Fibroblast of peridontal ligament (primary cell): ENCODE measurements at regions not wholly inside any gene's neighbourhood (a gene's known extent, or its start where the extent isn't known, plus 50 kb on each side); places are given as distances from the start of the nearest gene placed in this dataset.

ENCODE experiments used
- DNase-seq: peaks from one replicate; pipeline ENCODE4 v3.0.0-alpha.2; 2010; ENCODE audit errors: extremely low read depth

- no peak for DNase-seq
Observed at GRCh38 chr3:157810924-157811718, 295.1 kb downstream of the SHOX2 start.

- DNase-seq, result peak; percentile 61
Observed at GRCh38 chr3:157807280-157807679, 298.9 kb downstream of the SHOX2 start.

- no peak for DNase-seq
Observed at GRCh38 chr3:157805538-157805937, 300.7 kb downstream of the SHOX2 start.

- DNase-seq, result peak; percentile 72
Observed at GRCh38 chr3:157794771-157795170, 291.6 kb upstream of the VEPH1 start.

GRCh38 chr3:157793745-157794144 lies 290.5 kb upstream of the VEPH1 start:
- DNase-seq, result peak; percentile 48

GRCh38 chr3:157789162-157789561 lies 285.9 kb upstream of the VEPH1 start:
- DNase-seq, result no peak

GRCh38 chr3:157786618-157787017 lies 283.4 kb upstream of the VEPH1 start:
- no peak for DNase-seq

DNA sequence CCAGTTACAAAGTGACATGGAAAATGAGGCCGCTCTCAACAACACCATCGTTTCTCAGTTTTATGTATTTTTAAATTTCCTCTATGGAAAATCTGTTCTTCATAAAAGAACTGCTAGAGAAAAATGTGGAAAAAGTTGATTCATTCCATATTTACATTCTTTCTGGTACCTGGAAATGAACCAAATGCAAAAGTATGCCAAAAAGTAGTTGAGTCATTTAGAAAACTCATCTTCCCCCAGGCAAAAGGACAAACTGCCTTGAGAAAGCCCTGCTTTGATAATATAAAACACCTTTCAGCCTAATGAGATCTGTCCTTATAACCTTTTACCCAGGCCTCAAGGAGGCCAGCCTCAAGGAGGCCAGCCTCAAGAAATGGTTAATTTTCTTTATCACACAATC lies 283.0 kb upstream of the VEPH1 start:
- peak; percentile 98 for DNase-seq

GRCh38 chr3:157785102-157785826 lies 282.0 kb upstream of the VEPH1 start:
- peak; percentile 85 for DNase-seq

- peak; percentile 30 for DNase-seq
Observed at GRCh38 chr3:157782236-157782635, 279.0 kb upstream of the VEPH1 start.

DNA sequence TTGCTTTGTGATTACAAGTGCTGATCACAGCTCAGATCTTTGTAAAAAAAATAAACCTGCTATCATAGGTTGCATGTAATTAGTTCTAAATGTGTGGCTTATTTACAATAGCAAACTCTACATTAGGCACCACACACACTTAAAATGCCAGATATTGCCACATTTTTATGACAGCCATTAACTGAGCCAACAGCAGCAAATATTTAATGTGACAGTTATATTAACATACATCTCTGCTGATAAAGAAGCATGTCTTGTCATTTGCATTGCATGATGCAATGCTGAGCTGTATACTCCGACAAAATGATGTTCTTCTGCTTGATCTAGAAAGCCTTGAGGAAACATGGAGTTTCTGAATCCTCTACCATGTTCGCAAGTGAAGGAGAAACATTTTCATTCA lies 273.6 kb upstream of the VEPH1 start:
- no peak for DNase-seq

DNA sequence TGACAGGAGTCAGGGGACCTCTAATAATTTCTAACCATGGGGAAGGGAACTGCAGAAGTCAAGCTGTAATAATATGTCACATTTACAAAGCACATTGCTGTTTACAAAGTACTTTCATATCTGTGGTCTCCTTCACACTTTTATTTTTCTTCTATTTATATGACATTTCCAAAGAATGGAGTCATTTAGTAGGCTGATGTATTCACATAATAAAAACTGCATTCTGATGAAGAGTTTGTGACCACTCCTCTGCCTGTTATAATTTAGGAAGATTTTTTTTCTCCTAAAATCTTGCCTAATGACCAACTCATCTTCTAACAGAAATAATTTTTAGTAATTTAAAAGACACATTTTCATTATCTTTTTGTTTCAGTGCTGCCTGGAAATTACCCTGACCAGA lies 272.2 kb upstream of the VEPH1 start:
- DNase-seq, result no peak

- DNase-seq, result peak; percentile 24
Observed at GRCh38 chr3:157769378-157769777, 266.2 kb upstream of the VEPH1 start.

DNA sequence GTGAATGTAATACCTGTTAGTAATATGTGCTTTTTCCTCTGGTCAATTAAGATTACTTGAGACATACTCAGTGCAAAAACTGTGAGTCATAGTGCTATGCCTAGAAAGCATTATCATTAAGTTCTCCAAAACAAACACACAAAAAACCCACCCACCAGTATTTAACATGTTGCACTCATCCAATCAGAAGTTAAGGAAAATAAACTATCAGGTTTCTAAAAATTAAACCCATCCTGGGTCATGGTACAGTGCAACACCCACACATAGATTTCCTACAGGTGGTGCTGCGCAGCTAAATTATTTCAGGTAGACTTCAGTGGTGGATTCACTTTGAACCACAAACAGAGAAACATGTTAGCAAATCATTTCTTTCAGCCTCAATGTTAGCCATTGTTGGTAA lies 264.4 kb upstream of the VEPH1 start:
- DNase-seq, result peak; percentile 18

- DNase-seq, result no peak
Observed at GRCh38 chr3:157763644-157764043, 260.4 kb upstream of the VEPH1 start.

GRCh38 chr3:157759311-157759710 lies 256.1 kb upstream of the VEPH1 start:
- no peak for DNase-seq

- no peak for DNase-seq
Observed at GRCh38 chr3:157755233-157755632, 252.0 kb upstream of the VEPH1 start.

DNA sequence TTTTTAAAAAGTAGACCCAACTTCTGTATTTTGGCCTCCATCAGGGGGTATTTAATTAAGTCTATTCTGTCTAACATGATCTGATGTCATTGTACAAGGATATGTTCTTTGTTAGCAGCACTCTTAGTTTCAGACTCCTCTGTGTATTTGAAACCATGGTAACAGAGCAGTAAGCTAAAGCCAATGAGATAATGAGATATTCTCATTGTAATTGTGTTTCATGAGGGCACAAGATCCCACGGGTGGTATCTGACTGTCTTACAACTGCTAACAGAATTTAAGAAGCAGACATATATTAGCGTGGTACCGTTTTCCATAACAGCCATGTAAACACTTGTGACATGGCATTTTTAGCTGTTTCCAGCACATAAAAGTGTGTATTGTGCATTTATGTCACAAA lies 251.2 kb upstream of the VEPH1 start:
- DNase-seq, result peak; percentile 23

DNA sequence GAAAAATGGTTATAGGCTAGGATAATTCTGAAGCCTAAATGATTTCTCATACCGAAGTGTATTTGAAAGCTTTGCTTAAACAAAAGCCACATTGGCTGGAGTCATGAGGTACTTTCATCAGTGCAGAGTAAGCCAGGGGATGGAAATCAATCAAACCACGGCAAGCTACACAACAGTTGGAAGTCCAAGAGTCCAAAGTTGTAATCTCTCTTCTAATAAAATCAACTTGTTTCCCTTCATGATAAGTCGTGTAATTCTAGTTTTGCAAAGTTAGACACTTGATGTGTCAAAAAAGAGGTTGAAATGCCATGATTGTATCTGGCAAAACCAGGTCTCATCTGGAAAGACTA lies 250.5 kb upstream of the VEPH1 start:
- DNase-seq, result no peak

DNA sequence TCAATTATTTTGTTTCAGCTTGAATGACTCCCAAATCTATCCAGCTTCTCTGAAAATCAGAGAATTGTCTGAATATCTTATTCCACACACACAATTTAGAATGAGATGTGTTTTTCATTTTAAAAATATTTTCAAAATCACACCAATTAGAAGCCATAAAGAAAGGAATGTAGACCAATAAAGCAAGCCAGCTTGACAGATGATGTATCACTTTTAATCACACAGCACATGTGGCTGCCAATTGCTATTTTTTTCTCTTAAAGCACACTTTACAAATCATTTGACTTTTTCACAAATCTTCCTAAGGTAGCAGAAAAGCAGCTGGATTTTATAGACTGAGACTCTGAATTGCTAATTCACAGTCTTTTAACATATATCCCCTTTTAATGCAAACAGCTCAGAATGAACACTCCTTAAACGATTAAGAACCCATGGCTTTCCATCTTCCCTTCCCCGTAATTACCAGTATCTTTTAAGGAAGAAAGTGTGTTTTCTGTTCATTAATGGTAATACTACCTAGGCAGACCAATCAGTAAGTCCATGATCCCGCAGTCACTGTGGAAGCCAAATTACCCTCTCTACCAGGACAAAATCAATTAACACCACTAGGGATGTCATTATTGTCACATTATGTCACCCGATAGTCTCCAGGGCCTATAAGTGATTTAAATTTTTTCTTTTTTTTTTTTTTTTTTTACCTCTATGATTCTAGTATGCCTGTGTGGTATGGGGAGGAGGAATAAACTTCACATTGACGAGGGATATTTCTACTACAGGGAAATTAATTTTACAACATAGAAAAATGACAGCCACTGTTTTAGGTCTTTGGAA lies 250.0 kb upstream of the VEPH1 start:
- DNase-seq, result no peak

- no peak for DNase-seq
Observed at GRCh38 chr3:157752554-157752953, 249.3 kb upstream of the VEPH1 start.

GRCh38 chr3:157751386-157751785 lies 248.2 kb upstream of the VEPH1 start:
- no peak for DNase-seq

DNA sequence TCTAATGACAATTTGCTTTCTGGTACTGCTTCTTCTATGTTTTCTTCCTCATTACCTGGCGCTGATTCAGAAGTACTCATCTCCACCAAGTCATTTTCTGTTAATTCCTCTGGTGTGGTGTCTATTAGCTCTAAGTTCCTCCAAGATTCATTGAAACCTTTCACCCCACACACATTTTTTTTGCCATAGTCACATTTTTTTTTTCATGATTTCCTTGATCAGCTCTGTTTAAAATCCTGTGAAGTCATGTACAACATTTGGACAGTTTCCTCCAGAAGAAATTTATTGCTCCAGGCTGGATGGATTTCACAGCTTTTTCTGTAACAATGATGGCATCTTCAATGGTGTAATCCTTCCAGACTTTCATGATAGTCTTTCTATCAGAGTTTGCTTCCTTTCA lies 243.2 kb upstream of the VEPH1 start:
- peak; percentile 11 for DNase-seq
